OCI-LY3 (cell line): ENCODE measurements at regions not wholly inside any gene's neighbourhood (a gene's known extent, or its start where the extent isn't known, plus 50 kb on each side); places are given as distances from the start of the nearest gene placed in this dataset.

Experiments used
- H2AFZ ChIP-seq: fragments of 200-600, 300-600 bp; shearing (Covaris generic); 2 replicates; pipeline ENCODE4 v1.6.0; 2014; ENCODE audit warnings: antibody characterized with exemption, low read depth, low read length
- H3K27ac ChIP-seq: fragments of 200-600, 300-600 bp; sonication (generic); 2 replicates; pipeline ENCODE4 v1.5.1; 2014; ENCODE audit warnings: mild to moderate bottlenecking, low read length, moderate library complexity, mixed read lengths
- H3K27me3 ChIP-seq: fragments of 200-600, 300-600 bp; sonication (generic); 2 replicates; pipeline ENCODE4 v1.6.1; 2014; ENCODE audit warnings: low read depth, low read length, mixed read lengths
- H3K36me3 ChIP-seq: fragments of 200-600, 300-600 bp; sonication (generic); replicated peaks from 2 replicates; pipeline ENCODE3; 2014; ENCODE audit warnings: low read depth, low read length, mixed read lengths
- H3K4me1 ChIP-seq: fragments of 300-600, 200-600 bp; sonication (generic); 2 replicates; pipeline ENCODE4 v1.6.1; 2014; ENCODE audit warnings: low read length, mixed read lengths
- H3K4me2 ChIP-seq: fragments of 200-600, 300-600 bp; sonication (generic); 2 replicates; pipeline ENCODE4 v1.6.1; 2014; ENCODE audit warnings: low read length, mixed read lengths
- H3K4me3 ChIP-seq: fragments of 300-600, 200-600 bp; sonication (generic); 2 replicates; pipeline ENCODE4 v1.5.1; 2014; ENCODE audit warnings: antibody characterized with exemption, mild to moderate bottlenecking, low read length, moderate library complexity
- H3K79me2 ChIP-seq: fragments of 300-600, 200-600 bp; shearing (Covaris generic); 2 replicates; pipeline ENCODE4 v1.6.1; 2014; ENCODE audit warnings: mild to moderate bottlenecking, low read length, mixed read lengths
- H3K9ac ChIP-seq: fragments of 300-600, 200-600 bp; shearing (Covaris generic); 2 replicates; pipeline ENCODE4 v1.6.0; 2014; ENCODE audit warnings: mild to moderate bottlenecking, low read length, moderate library complexity
- H3K9me3 ChIP-seq: fragments of 200-600, 300-600 bp; shearing (Covaris generic); 2 replicates; pipeline ENCODE4 v1.6.1; 2014; ENCODE audit warnings: low read length, mixed read lengths; ENCODE audit not compliant: insufficient read depth
- H4K20me1 ChIP-seq: fragments of 200-600, 300-600 bp; sonication (generic); 2 replicates; pipeline ENCODE4 v1.6.1; 2016; ENCODE audit warnings: low read length, mixed read lengths; ENCODE audit not compliant: insufficient read depth
- EZH2phosphoT487 ChIP-seq: fragments of 200-600 bp; shearing (Covaris generic); IDR thresholded peaks from 2 replicates; pipeline ENCODE4 v1.6.1; 2018; ENCODE audit warnings: antibody characterized with exemption, mixed run types, low read depth
- TF ChIP-seq, protein P1 (sequence below): fragments of 200-600, 300-600 bp; sonication (generic); IDR thresholded peaks from 2 replicates; pipeline ENCODE4 v1.5.1; 2014; ENCODE audit warnings: antibody characterized with exemption, low read length, low read depth

DNA sequence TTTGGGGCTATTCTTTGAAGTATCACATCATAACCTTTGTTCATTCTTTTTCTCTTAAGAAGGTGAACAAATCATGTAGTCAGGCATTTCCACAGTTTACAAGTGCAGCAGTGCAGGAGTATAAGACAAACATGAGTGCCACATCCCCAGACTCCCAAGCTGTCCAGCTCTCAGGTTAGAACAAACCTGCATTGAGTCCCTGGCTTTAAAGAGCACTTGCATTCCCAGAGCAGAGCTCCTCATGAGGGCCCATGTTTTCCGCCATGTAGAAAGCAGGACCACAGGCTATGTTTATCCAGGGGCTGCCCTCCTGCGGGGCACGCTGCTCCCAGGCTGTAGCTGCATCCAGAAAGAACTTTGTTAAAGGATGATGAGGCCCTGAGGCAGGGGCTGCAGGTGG is 267.7 kb downstream of the TLE3 start:
- TF ChIP-seq, protein P1, sequence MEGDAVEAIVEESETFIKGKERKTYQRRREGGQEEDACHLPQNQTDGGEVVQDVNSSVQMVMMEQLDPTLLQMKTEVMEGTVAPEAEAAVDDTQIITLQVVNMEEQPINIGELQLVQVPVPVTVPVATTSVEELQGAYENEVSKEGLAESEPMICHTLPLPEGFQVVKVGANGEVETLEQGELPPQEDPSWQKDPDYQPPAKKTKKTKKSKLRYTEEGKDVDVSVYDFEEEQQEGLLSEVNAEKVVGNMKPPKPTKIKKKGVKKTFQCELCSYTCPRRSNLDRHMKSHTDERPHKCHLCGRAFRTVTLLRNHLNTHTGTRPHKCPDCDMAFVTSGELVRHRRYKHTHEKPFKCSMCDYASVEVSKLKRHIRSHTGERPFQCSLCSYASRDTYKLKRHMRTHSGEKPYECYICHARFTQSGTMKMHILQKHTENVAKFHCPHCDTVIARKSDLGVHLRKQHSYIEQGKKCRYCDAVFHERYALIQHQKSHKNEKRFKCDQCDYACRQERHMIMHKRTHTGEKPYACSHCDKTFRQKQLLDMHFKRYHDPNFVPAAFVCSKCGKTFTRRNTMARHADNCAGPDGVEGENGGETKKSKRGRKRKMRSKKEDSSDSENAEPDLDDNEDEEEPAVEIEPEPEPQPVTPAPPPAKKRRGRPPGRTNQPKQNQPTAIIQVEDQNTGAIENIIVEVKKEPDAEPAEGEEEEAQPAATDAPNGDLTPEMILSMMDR: no peak
- TF ChIP-seq EZH2phosphoT487: no peak
- no peak overlapping the region for H3K27ac ChIP-seq
- H3K4me2 ChIP-seq: no peak overlapping the region
- no peaks in the 10 kb centered on the region for H3K36me3 ChIP-seq
- H2AFZ ChIP-seq: no peak overlapping the region
- no peak overlapping the region for H3K4me3 ChIP-seq
- no peak overlapping the region for H3K9ac ChIP-seq
- no peaks in the 10 kb centered on the region for H3K79me2 ChIP-seq
- no peaks in the 10 kb centered on the region for H3K9me3 ChIP-seq
- H3K4me1 ChIP-seq: no peaks in the 10 kb centered on the region
- H4K20me1 ChIP-seq: no peaks in the 10 kb centered on the region
- H3K27me3 ChIP-seq: peaks cover 77% of the 10 kb centered on the region

DNA sequence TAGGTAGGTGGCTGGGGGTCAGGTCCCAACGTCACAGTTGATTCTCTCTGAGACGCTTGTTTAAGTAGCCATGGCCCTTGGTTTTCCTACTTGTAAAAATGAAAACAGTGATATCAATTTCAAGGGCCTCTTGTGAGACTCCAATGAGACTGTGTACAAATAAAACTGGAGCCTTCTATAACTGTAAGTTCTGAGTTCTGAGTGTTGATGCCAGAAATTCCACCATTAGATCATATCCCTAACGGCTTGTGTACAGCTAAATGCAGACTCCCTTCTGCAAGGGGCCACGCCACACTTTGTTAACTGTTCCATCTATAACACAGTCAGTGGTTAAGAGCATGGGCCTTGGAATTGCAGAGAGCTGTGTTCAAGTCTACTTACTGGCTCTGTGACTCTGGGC is 267.3 kb downstream of the TLE3 start:
- H4K20me1 ChIP-seq: no peaks in the 10 kb centered on the region
- H3K79me2 ChIP-seq: no peaks in the 10 kb centered on the region
- H3K36me3 ChIP-seq: no peaks in the 10 kb centered on the region
- no peaks in the 10 kb centered on the region for H3K9me3 ChIP-seq
- H3K4me1 ChIP-seq: no peaks in the 10 kb centered on the region
- no peak overlapping the region for H3K4me3 ChIP-seq
- TF ChIP-seq EZH2phosphoT487: no peak
- TF ChIP-seq, protein P1: no peak
- H2AFZ ChIP-seq: no peak overlapping the region
- no peak overlapping the region for H3K27ac ChIP-seq
- H3K4me2 ChIP-seq: no peak overlapping the region
- H3K27me3 ChIP-seq: peaks cover 77% of the 10 kb centered on the region
- no peak overlapping the region for H3K9ac ChIP-seq

DNA sequence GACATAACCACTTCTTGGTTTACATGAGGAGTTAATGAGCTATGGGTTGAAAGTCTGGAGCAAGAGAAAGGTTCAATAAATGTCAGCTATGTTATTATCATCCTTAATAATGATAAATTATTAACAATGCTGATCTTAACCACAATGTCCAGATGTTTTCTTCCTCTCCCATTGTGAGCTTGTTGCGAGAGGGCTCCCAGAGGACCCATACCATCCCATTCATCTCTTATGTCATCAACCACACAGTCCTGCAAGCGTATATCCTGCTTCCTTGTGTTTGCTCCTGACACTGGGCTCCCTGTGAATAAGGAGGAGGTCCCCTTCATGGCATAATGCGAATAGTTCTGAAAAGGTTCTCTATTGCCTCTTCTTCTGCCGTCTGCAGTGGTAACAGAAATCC is 266.8 kb downstream of the TLE3 start:
- Histone ChIP-seq H4K20me1 (no peaks in the 10 kb centered on the region), H3K9ac (no peak overlapping the region), H3K9me3 (no peaks in the 10 kb centered on the region), H3K36me3 (no peaks in the 10 kb centered on the region), H3K4me1 (no peaks in the 10 kb centered on the region), H3K4me3 (no peak overlapping the region), H3K27ac (no peak overlapping the region), H3K4me2 (no peak overlapping the region), H3K79me2 (no peaks in the 10 kb centered on the region), H3K27me3 (peaks cover 77% of the 10 kb centered on the region), H2AFZ (no peak overlapping the region)
- TF ChIP-seq EZH2phosphoT487: no peak
- TF ChIP-seq, protein P1: no peak

DNA sequence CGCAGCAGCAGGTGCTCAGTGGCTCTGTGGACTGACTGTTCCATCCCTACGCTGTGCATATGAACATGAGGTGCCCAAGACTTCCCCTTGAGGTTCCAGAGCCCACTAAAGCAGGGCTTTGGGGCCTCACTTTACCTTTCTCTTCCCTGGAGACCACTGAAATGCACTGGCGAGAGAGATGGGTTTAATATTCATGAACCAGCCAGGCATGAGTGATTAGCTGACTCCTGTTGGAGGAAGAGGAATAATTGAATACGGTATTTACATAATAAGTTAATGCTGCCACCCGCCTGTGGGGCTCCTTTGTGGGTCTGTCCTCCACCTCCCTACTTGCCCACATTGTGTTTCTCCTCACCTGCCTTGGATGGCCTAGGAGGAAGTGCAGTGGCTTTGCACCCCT is 263.4 kb downstream of the TLE3 start:
- no peaks in the 10 kb centered on the region for H3K9me3 ChIP-seq
- H4K20me1 ChIP-seq: no peaks in the 10 kb centered on the region
- TF ChIP-seq EZH2phosphoT487: no peak
- TF ChIP-seq, protein P1: no peak
- H3K9ac ChIP-seq: no peak overlapping the region
- no peaks in the 10 kb centered on the region for H3K79me2 ChIP-seq
- no peak overlapping the region for H3K4me2 ChIP-seq
- H3K4me3 ChIP-seq: no peak overlapping the region
- H3K36me3 ChIP-seq: no peaks in the 10 kb centered on the region
- H3K4me1 ChIP-seq: no peaks in the 10 kb centered on the region
- H3K27me3 ChIP-seq: peaks cover 71% of the 10 kb centered on the region
- H3K27ac ChIP-seq: no peak overlapping the region
- no peak overlapping the region for H2AFZ ChIP-seq
